HG03457 (cell line): ENCODE measurements at regions not wholly inside any gene's neighbourhood (a gene's known extent, or its start where the extent isn't known, plus 50 kb on each side); places are given as distances from the start of the nearest gene placed in this dataset.
"Not testable (repeated sequence)": the region's sequence is repeated elsewhere in the genome, so short reads cannot be mapped to it uniquely, and the experiment has no call there.

Experiments
- ATAC-seq: cut with Tn5 transposase; IDR thresholded peaks from one replicate; pipeline ENCODE4 v1.9.1; 2021; ENCODE audit warnings: moderate number of reproducible peaks; ENCODE audit not compliant: unreplicated experiment

GRCh38 chr16:29171296-29171695 lies 186.4 kb downstream of the LAT start:
- not testable (repeated sequence) for ATAC-seq

DNA sequence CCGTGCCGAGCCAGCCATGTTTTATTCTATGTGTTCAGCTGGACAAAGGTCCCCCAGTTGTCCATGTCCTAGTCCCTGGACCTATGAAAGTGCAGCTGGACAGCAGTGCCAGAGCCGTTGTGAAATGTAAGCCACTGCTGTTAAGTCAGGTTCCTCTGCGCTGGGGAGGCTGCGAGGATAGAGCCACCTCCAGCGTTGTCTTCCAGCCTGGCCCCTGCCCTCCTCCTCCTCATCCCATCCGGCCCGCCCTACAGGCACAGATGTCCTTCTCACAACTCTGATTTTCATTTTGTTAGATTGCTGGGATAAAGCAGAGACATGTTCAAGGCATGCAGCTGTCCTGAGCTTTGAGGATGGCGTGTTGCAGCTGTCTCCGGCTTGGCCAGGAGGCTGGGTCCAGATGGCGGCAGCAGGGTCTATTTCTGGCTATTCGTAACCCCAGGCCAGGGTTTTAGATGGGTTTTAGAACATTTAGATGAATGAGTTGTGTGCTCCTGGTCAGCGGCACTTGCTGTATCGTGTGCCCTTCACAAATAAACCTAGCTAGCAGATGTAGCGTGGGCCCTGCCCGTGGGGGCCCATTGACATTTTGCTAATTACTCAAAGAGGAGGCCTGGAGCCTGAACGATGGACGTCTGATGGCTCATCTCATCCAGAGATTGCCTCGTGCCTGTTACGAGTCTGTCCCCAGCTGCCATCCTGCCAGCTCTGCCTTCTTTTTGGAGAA lies 185.7 kb downstream of the LAT start:
- not testable (repeated sequence) for ATAC-seq

GRCh38 chr16:29169295-29169994 lies 184.6 kb downstream of the LAT start:
- not testable (repeated sequence) for ATAC-seq

- ATAC-seq = not testable (repeated sequence)
Observed at GRCh38 chr16:29168515-29169259, 183.8 kb downstream of the LAT start.

- ATAC-seq = not testable (repeated sequence)
Observed at GRCh38 chr16:29164442-29165089, 179.7 kb downstream of the LAT start.

GRCh38 chr16:29160171-29160570 lies 175.3 kb downstream of the LAT start:
- not testable (repeated sequence) for ATAC-seq

DNA sequence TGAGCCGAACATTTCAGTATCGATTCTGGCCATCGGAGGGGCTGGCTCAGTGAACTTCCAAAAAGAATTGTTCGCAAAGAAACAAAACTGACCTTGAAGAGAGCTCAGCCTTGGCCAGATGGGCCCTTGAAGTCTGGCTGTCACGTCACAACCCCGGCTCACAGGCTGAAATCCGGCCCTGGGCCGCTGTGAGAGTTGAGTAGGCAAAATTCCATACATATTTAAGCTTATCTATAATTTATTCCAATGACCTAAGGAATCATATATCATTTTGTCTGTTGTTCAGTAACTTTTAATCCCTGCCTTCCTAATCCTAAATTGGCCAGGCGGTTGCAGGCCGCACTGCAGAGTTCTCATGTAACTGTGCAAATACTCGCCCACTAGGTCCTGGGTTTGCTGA lies 174.8 kb downstream of the LAT start:
- ATAC-seq = not testable (repeated sequence)

- no peak for ATAC-seq
Observed at GRCh38 chr16:29158785-29159184, 173.9 kb downstream of the LAT start.

DNA sequence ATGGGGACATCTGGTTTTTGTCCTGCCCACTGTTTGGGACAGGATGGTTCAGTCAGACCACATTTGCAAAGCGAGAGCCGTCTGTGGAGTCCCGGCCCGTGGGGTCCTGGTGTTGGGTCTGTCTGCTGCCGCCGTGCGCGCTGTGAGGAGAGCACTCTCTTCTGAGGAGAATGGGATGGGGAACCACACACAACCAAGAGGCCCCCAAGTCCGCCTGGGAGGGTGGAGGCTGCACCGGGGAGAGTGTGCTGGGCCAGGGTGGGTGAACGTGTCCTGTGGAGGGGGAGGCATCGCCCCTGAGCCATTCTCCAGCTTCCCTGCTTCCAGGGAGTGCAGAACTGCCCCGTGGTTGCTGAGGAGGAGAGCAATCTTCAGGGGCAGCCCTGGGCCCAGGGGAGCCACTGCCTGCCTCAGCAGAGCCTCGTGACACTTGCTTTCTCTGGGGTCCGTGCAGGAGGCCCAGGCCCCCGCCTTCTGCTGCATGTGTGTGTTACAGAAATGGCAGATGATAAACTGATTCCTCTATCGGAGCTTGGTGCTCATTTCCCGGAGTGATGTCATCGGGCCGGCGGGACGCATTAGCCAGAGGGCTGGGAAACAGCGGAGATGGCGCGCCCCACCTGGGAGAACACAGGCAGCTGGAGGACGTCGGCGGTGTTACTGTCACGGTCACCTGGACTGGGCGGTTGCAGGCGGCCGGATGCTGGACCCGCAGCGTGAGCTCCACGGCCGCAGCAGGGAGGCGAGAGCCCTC lies 173.4 kb downstream of the LAT start:
- not testable (repeated sequence) for ATAC-seq

DNA sequence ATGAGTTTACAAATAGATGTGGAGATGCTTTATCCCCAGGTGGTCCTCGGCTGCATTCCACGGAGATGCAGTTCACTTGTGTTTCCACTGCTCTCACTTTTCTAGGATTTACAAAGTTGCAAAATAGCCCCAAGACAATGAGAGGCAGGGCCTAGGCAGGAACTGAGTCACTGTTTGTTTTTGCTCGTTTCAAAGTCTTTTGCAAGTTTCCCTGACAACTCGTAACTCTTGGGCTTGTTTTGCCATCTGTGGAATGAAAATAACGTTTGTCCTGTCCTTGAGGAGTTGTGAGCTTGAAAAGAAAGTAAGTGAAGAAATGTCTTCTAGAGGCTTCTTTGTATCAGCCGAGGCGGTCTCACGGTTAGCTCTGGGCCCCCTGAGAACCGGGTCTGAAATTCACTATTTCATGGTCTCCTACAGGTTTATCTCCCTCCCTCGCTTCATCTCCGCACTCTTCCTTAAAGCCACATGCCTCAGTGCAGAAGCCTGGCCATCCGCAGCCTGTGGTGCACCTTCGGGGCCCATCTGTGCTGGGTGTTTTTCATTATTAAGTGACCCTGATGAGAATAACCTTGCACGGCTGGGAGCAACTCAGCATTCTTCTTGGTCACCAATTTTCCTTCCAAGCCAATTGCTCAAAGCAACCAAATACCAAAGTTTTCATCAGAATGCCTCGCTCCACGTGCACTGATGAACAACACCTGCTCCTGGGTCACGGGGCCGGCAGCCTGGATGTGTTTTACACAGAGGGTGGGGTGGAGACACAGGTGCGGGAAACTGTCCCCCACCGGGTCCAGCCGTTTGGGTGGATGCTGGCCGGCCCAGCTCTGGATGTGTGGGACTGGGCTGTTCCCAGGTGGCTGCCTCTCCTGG lies 172.4 kb downstream of the LAT start:
- ATAC-seq = not testable (repeated sequence)

GRCh38 chr16:29156511-29156910 lies 171.7 kb downstream of the LAT start:
- no peak for ATAC-seq

GRCh38 chr16:29155866-29156200 lies 171.0 kb downstream of the LAT start:
- ATAC-seq = not testable (repeated sequence)

DNA sequence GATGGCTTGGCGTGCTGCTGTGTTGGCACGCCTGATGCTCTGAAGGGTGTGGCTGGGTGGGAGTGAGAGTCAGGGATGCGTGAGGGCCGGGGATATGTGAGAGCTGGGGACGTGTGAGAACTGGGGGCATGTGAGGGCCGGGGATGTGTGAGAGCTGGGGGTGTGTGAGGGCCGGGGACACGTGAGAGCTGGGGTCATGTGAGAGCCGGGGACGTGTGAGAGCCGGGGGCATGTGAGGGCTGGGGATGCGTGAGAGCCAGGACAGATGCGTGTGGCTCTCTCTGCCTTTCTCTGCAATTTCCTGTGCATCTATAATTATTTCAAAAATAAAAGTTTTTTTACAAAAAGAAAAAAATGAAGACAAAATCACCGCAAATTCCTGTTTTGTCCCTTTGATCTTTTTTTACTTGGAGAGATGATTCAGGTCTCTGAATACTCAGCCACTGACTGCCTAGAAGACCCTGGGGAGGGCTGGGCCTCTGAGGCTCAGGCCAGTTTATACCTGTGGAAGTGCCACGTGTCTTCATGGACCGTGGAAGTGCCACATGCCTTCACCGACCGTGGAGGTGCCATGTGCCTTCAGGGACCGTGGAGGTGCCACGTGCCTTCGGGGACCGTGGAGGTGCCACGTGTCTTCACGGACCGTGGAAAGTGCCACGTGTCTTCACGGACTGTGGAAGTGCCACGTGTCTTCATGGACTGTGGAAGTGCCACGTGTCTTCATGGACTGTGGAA lies 170.4 kb downstream of the LAT start:
- ATAC-seq = not testable (repeated sequence)

- no peak for ATAC-seq
Observed at GRCh38 chr16:29154676-29155121, 169.8 kb downstream of the LAT start.

- ATAC-seq = no peak
Observed at GRCh38 chr16:29154088-29154487, 169.2 kb downstream of the LAT start.

DNA sequence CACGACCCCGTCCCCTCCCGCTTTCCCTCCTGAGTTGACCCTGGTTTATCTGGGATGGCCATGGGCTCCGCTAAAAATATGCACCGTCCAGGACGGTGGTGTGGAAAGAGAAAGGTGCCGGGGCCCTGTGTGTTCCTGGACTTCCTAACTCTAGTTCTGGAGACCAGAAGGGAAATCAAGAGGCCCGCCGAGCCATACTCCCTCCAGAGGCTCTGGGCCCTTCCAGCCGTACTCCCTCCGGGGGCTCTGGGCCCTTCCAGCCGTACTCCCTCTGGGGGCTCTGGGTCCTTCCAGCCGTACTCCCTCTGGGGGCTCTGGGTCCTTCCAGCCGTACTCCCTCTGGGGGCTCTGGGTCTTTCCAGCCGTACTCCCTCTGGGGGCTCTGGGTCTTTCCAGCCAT lies 168.5 kb downstream of the LAT start:
- not testable (repeated sequence) for ATAC-seq

DNA sequence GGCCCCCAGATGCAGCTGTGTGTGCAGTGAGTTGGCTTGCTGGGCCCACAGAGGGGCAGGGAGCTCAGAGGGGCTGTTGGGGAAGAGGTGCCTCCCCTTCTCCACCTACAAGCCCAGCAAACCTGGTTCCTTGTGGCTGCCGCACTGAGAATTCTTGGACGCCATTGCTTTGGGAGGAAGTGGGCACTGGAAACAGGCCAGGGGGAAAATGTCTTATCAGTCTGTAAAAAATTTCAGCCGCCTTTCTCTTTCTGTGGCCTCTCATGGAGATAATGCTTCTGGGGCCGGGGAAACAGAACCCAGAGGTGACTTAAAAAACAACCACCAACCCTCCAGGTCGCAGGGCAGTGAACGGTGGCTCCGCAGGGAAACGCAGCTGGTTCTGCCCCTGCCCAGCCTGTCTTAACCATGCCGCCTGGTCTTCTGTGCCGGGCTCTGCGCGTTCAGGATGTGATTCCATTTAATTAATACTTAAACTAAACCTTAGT lies 167.7 kb downstream of the LAT start:
- not testable (repeated sequence) for ATAC-seq

DNA sequence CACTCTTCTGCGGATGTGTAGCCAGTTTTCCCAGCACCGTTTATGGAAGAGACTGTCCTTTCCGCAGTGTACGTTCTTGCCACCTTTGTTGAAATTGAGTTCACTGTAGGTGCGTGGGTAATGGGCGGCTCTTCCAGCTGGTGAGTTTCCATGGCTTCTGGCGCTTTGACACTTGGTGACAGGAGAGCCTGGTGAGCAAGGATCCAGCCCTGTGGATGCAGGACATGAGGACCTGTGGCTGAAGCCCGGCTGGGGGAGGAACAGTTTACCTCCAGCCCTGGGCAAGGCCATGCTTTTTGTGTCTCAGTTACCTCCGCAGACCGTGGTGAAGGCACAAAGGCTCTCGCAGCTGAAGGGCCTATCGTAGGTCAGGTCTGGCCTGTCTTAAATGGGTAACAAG lies 166.5 kb downstream of the LAT start:
- no peak for ATAC-seq

- ATAC-seq = not testable (repeated sequence)
Observed at GRCh38 chr16:29149912-29150311, 165.1 kb downstream of the LAT start.
